ENCODE measurements at regions not wholly inside any gene's neighbourhood (a gene's known extent, or its start where the extent isn't known, plus 50 kb on each side); places are given as distances from the start of the nearest gene placed in this dataset.

DNA sequence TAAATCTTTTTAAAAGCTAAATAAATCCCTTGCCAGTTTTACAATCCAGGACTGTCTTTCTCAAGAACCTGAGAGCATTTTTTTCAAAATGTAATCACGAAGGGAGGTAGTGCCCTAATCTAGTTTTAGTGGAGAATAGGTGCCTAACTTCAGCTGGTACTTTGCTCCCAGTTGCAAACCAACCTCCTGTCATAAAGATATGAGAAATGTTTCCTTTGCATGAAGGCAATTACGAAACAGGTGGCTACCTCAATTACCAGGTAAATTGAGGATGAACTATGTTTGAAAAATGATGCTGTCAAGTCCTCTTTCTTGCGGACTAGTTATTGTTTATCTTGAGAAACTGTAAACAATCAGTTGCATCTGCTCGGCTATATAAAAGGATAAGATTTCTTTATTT lies 437.9 kb downstream of the DAD1 start:
- no peak for TF ChIP-seq EZH2phosphoT487 (IDR thresholded peaks at IDR 0.05; ENCODE audit: borderline replicate concordance, low read length)
- TF ChIP-seq, protein P1, sequence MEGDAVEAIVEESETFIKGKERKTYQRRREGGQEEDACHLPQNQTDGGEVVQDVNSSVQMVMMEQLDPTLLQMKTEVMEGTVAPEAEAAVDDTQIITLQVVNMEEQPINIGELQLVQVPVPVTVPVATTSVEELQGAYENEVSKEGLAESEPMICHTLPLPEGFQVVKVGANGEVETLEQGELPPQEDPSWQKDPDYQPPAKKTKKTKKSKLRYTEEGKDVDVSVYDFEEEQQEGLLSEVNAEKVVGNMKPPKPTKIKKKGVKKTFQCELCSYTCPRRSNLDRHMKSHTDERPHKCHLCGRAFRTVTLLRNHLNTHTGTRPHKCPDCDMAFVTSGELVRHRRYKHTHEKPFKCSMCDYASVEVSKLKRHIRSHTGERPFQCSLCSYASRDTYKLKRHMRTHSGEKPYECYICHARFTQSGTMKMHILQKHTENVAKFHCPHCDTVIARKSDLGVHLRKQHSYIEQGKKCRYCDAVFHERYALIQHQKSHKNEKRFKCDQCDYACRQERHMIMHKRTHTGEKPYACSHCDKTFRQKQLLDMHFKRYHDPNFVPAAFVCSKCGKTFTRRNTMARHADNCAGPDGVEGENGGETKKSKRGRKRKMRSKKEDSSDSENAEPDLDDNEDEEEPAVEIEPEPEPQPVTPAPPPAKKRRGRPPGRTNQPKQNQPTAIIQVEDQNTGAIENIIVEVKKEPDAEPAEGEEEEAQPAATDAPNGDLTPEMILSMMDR (IDR thresholded peaks at IDR 0.05; ENCODE audit: low read depth, low read length, poor library complexity, severe bottlenecking): no peak
- no peak overlapping the region for H3K4me3 ChIP-seq (ENCODE audit: low read length)

DNA sequence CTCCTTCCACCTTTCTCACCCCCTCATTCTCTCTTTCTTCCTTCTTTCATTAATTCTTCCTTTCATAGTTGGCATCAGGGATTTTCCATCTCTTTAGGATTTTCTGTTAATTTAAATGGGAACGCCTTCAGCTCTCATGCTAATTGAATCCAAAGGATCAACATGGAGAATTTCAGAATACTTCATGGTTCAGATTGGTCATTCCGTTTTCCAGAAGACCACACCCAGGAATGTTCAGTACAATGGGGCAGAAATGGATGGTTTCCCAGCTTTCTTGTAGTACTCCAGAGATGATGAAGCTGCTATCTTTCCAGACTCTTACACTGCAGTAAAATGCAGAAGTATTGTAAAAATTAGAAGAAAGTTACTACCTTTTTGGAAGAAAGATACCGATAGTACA lies 440.0 kb downstream of the DAD1 start:
- TF ChIP-seq EZH2phosphoT487 (IDR thresholded peaks at IDR 0.05; ENCODE audit: borderline replicate concordance, low read length): no peak
- TF ChIP-seq, protein P1 (IDR thresholded peaks at IDR 0.05; ENCODE audit: low read depth, low read length, poor library complexity, severe bottlenecking): no peak
- no peak overlapping the region for H3K4me2 ChIP-seq (ENCODE audit: low read length)
- H3K27me3 ChIP-seq (ENCODE audit: control insufficient read depth, low read length): peaks cover 20% of the 10 kb centered on the region

More for the DNA sequence above, 437.9 kb downstream of the DAD1 start:
- Histone ChIP-seq H4K20me1 (ENCODE audit: control insufficient read depth, insufficient read depth, low read depth, low read length) (no peaks in the 10 kb centered on the region), H3K9me2 (replicated peaks; ENCODE audit: control insufficient read depth, low read length) (no peaks in the 10 kb centered on the region), H3K27ac (ENCODE audit: low read depth, low read length) (no peak overlapping the region), H3F3A (ENCODE audit: control insufficient read depth, insufficient read depth) (no peaks in the 10 kb centered on the region), H3K36me3 (ENCODE audit: control insufficient read depth, low read length) (no peaks in the 10 kb centered on the region), H3K27me3 (ENCODE audit: control insufficient read depth, low read length) (peaks cover 20% of the 10 kb centered on the region), H3K4me1 (ENCODE audit: control insufficient read depth, low read length) (no peaks in the 10 kb centered on the region), H3K4me2 (ENCODE audit: low read length) (no peak overlapping the region), H3K79me2 (ENCODE audit: control insufficient read depth, low read length) (no peaks in the 10 kb centered on the region), H3K9me3 (ENCODE audit: control insufficient read depth, insufficient read depth, low read length) (no peaks in the 10 kb centered on the region)

DNA sequence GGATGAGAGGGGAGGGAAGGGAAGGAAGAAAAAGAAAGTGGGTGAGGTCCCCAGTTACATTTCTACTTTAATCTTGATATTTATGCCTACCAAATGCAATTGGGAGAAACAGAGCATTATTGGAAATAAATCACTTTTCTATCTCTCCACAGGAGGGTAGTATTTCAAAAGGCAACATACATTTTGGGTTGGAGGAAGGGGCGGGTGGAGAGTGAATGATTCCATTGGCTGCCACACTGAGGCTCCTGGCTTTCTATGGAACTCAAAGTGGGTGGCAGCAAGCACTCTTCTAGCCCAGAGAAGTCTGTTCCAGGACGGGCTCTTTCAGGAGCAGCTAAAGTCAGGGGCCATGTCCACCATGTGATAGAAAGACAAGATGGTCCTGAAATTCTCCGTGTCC lies 441.3 kb downstream of the DAD1 start:
- H3K9me3 ChIP-seq (ENCODE audit: control insufficient read depth, insufficient read depth, low read length): no peaks in the 10 kb centered on the region
- no peaks in the 10 kb centered on the region for H3K4me1 ChIP-seq (ENCODE audit: control insufficient read depth, low read length)
- TF ChIP-seq, protein P1 (IDR thresholded peaks at IDR 0.05; ENCODE audit: low read depth, low read length, poor library complexity, severe bottlenecking): no peak
- no peak for TF ChIP-seq EZH2phosphoT487 (IDR thresholded peaks at IDR 0.05; ENCODE audit: borderline replicate concordance, low read length)
- H3K36me3 ChIP-seq (ENCODE audit: control insufficient read depth, low read length): no peaks in the 10 kb centered on the region
- no peaks in the 10 kb centered on the region for H3K9me2 ChIP-seq (replicated peaks; ENCODE audit: control insufficient read depth, low read length)
- H4K20me1 ChIP-seq (ENCODE audit: control insufficient read depth, insufficient read depth, low read depth, low read length): no peaks in the 10 kb centered on the region
- H3K27me3 ChIP-seq (ENCODE audit: control insufficient read depth, low read length): peaks cover 20% of the 10 kb centered on the region
- H3K79me2 ChIP-seq (ENCODE audit: control insufficient read depth, low read length): no peaks in the 10 kb centered on the region
- no peak overlapping the region for H3K4me2 ChIP-seq (ENCODE audit: low read length)
- no peaks in the 10 kb centered on the region for H3F3A ChIP-seq (ENCODE audit: control insufficient read depth, insufficient read depth)
- no peak overlapping the region for H3K27ac ChIP-seq (ENCODE audit: low read depth, low read length)
- H3K4me3 ChIP-seq (ENCODE audit: low read length): no peak overlapping the region

More for the DNA sequence above, 440.0 kb downstream of the DAD1 start:
- no peak overlapping the region for H3K4me3 ChIP-seq (ENCODE audit: low read length)
- no peaks in the 10 kb centered on the region for H3K79me2 ChIP-seq (ENCODE audit: control insufficient read depth, low read length)
- H3K4me1 ChIP-seq (ENCODE audit: control insufficient read depth, low read length): no peaks in the 10 kb centered on the region
- H3K9me2 ChIP-seq (replicated peaks; ENCODE audit: control insufficient read depth, low read length): no peaks in the 10 kb centered on the region
- H3F3A ChIP-seq (ENCODE audit: control insufficient read depth, insufficient read depth): no peaks in the 10 kb centered on the region
- H3K27ac ChIP-seq (ENCODE audit: low read depth, low read length): no peak overlapping the region
- no peaks in the 10 kb centered on the region for H3K36me3 ChIP-seq (ENCODE audit: control insufficient read depth, low read length)
- H4K20me1 ChIP-seq (ENCODE audit: control insufficient read depth, insufficient read depth, low read depth, low read length): no peaks in the 10 kb centered on the region
- no peaks in the 10 kb centered on the region for H3K9me3 ChIP-seq (ENCODE audit: control insufficient read depth, insufficient read depth, low read length)

Measured in DOHH2 (cell line).